ENCODE measurements at regions not wholly inside any gene's neighbourhood (a gene's known extent, or its start where the extent isn't known, plus 50 kb on each side); places are given as distances from the start of the nearest gene placed in this dataset.

- POLR2A ChIA-PET = no interaction called here
Observed at GRCh38 chr14:81751198-81751597, 217.5 kb upstream of the SEL1L start.

GRCh38 chr14:81759541-81759940 is 225.9 kb upstream of the SEL1L start:
- BruUV-seq (replicated peaks) = no TSS peak
- TF ChIP-seq SIN3A (IDR thresholded peaks at IDR 0.05; ENCODE audit: borderline replicate concordance, insufficient read depth, low read depth, low read length) (no peak), REST (IDR thresholded peaks at IDR 0.05; ENCODE audit: insufficient read depth in 1 of 2, low read depth in 2 of 2, low read length in 1 of 2) (no peak), POLR2AphosphoS5 (IDR thresholded peaks at IDR 0.05; ENCODE audit: low read depth, low read length) (no peak), TCF7L2 (IDR thresholded peaks at IDR 0.05; ENCODE audit: low read depth, low read length) (no peak)
- Histone ChIP-seq H3K9me3 (ENCODE audit: control insufficient read depth, insufficient read depth, low read depth, low read length) (no peaks in the 10 kb centered on the region), H3K4me3 (ENCODE audit: low read depth in 2 of 2, low read length in 2 of 2) (no peak overlapping the region), H3K27me3 (ENCODE audit: control insufficient read depth, insufficient read depth, low read length) (no peaks in the 10 kb centered on the region), H3K27ac (ENCODE audit: low read length) (no peak overlapping the region), H3K4me1 (ENCODE audit: control insufficient read depth, insufficient read depth, low read length) (no peaks in the 10 kb centered on the region), H3K36me3 (ENCODE audit: control insufficient read depth, insufficient read depth, low read length) (no peaks in the 10 kb centered on the region)
- ChIA-PET POLR2A (no interaction called here), CTCF (no interaction called here)
- in situ Hi-C loops (cut with HindIII; ENCODE audit: low pct_unique_long_range_greater_than_20kb, low sequenced_read_pairs) = no loop called here
- DNase-seq (ENCODE audit: low read depth, low spot score) = no peak
- ATAC-seq = no peak
- intact Hi-C loops (cut with micrococcal nuclease; ENCODE audit: unreplicated experiment) = no loop called here

More at GRCh38 chr14:81751198-81751597, 217.5 kb upstream of the SEL1L start:
- in situ Hi-C loops (cut with HindIII; ENCODE audit: low pct_unique_long_range_greater_than_20kb, low sequenced_read_pairs) = no loop called here
- no peak overlapping the region for H3K27ac ChIP-seq (ENCODE audit: low read length)
- CTCF ChIA-PET = no interaction called here
- ATAC-seq = no peak
- H3K4me3 ChIP-seq (ENCODE audit: low read depth in 2 of 2, low read length in 2 of 2) = no peak overlapping the region
- no peak for DNase-seq (ENCODE audit: low read depth, low spot score)
- H3K9me3 ChIP-seq (ENCODE audit: control insufficient read depth, insufficient read depth, low read depth, low read length) = no peaks in the 10 kb centered on the region
- intact Hi-C loops (cut with micrococcal nuclease; ENCODE audit: unreplicated experiment) = no loop called here
- no peak for TF ChIP-seq CTCF (IDR thresholded peaks at IDR 0.05)
- TF ChIP-seq REST (IDR thresholded peaks at IDR 0.05; ENCODE audit: insufficient read depth in 1 of 2, low read depth in 2 of 2, low read length in 1 of 2) = no peak
- TF ChIP-seq TCF7L2 (IDR thresholded peaks at IDR 0.05; ENCODE audit: low read depth, low read length) = no peak
- no peak for TF ChIP-seq SIN3A (IDR thresholded peaks at IDR 0.05; ENCODE audit: borderline replicate concordance, insufficient read depth, low read depth, low read length)
- no peak for TF ChIP-seq POLR2AphosphoS5 (IDR thresholded peaks at IDR 0.05; ENCODE audit: low read depth, low read length)
- H3K36me3 ChIP-seq (ENCODE audit: control insufficient read depth, insufficient read depth, low read length) = no peaks in the 10 kb centered on the region
- H3K27me3 ChIP-seq (ENCODE audit: control insufficient read depth, insufficient read depth, low read length) = no peaks in the 10 kb centered on the region
- H3K4me1 ChIP-seq (ENCODE audit: control insufficient read depth, insufficient read depth, low read length) = no peaks in the 10 kb centered on the region
- BruUV-seq (replicated peaks) = no TSS peak
